Neural progenitor cell (in vitro differentiated cells): ENCODE measurements at regions not wholly inside any gene's neighbourhood (a gene's known extent, or its start where the extent isn't known, plus 50 kb on each side); places are given as distances from the start of the nearest gene placed in this dataset.
A peak's percentile ranks its signal among the peaks of the same experiment; 100 is the strongest.

Experiments used
- DNase-seq: peaks from one replicate; pipeline ENCODE4 v3.0.0-alpha.2; 2016; ENCODE audit warnings: low spot score
- H2AFZ ChIP-seq: fragments of 200-600 bp; sonication (generic); replicated peaks from 2 replicates; pipeline ENCODE4 v1.6.1; 2016; ENCODE audit warnings: antibody characterized with exemption
- H3F3A ChIP-seq: fragments of 200-600 bp; sonication (generic); 2 replicates; pipeline ENCODE4 v1.6.1; 2016; ENCODE audit warnings: antibody characterized with exemption, low read depth
- H3K27ac ChIP-seq: fragments of 200-600 bp; sonication (generic); 2 replicates; pipeline ENCODE4 v1.5.1; 2016; ENCODE audit warnings: mild to moderate bottlenecking
- H3K27me3 ChIP-seq: fragments of 200-600 bp; sonication (generic); 2 replicates; pipeline ENCODE4 v1.6.1; 2016; ENCODE audit warnings: mild to moderate bottlenecking, moderate library complexity
- H3K36me3 ChIP-seq: fragments of 200-600 bp; sonication (generic); 2 replicates; pipeline ENCODE4 v1.5.1; 2016
- H3K4me1 ChIP-seq: fragments of 200-600 bp; sonication (generic); 2 replicates; pipeline ENCODE4 v1.6.1; 2016; ENCODE audit warnings: mixed run types
- H3K4me2 ChIP-seq: fragments of 200-600 bp; sonication (generic); 2 replicates; pipeline ENCODE4 v1.6.1; 2016
- H3K4me3 ChIP-seq: fragments of 200-600 bp; sonication (generic); 2 replicates; pipeline ENCODE4 v1.5.1; 2016
- H3K79me2 ChIP-seq: fragments of 200-600 bp; sonication (generic); 2 replicates; pipeline ENCODE4 v1.6.1; 2016; ENCODE audit warnings: low read depth
- H3K9ac ChIP-seq: fragments of 200-600 bp; sonication (generic); 2 replicates; pipeline ENCODE4 v1.6.1; 2016
- H3K9me3 ChIP-seq: fragments of 200-600 bp; sonication (generic); 2 replicates; pipeline ENCODE4 v1.5.1; 2016; ENCODE audit warnings: low read depth
- H4K20me1 ChIP-seq: fragments of 200-600 bp; sonication (generic); 2 replicates; pipeline ENCODE4 v1.6.1; 2016; ENCODE audit warnings: low read depth
- H3K27ac Mint-ChIP-seq: 3 replicates; pipeline ENCODE4 v1.8.0; 2021; ENCODE audit warnings: mixed read lengths
- H3K27me3 Mint-ChIP-seq: 2 replicates; pipeline ENCODE4 v1.8.0; 2022; ENCODE audit warnings: low read depth, mild to moderate bottlenecking, inconsistent platforms, moderate library complexity, mixed read lengths; ENCODE audit not compliant: insufficient read depth
- H3K36me3 Mint-ChIP-seq: 3 replicates; pipeline ENCODE4 v1.8.0; 2021; ENCODE audit warnings: mixed read lengths
- H3K4me1 Mint-ChIP-seq: 3 replicates; pipeline ENCODE4 v1.8.0; 2021; ENCODE audit warnings: mixed read lengths
- H3K4me3 Mint-ChIP-seq: 3 replicates; pipeline ENCODE4 v1.8.0; 2021; ENCODE audit warnings: mild to moderate bottlenecking, moderate library complexity, mixed read lengths
- H3K9me3 Mint-ChIP-seq: 3 replicates; pipeline ENCODE4 v1.8.0; 2020; ENCODE audit warnings: mixed read lengths
- EZH2 ChIP-seq: fragments of 200-600 bp; sonication (generic); IDR thresholded peaks from 2 replicates; pipeline ENCODE4 v1.6.1; 2017; ENCODE audit warnings: antibody characterized with exemption, mild to moderate bottlenecking, moderate library complexity
- EZH2phosphoT487 ChIP-seq: fragments of 200-600 bp; sonication (generic); IDR thresholded peaks from 2 replicates; pipeline ENCODE4 v1.6.1; 2017; ENCODE audit warnings: antibody characterized with exemption
- TF ChIP-seq, protein P1 (sequence below): fragments of 200-600 bp; sonication (generic); IDR thresholded peaks from 2 replicates; pipeline ENCODE4 v1.5.1; 2017; ENCODE audit warnings: antibody characterized with exemption, mild to moderate bottlenecking

DNA sequence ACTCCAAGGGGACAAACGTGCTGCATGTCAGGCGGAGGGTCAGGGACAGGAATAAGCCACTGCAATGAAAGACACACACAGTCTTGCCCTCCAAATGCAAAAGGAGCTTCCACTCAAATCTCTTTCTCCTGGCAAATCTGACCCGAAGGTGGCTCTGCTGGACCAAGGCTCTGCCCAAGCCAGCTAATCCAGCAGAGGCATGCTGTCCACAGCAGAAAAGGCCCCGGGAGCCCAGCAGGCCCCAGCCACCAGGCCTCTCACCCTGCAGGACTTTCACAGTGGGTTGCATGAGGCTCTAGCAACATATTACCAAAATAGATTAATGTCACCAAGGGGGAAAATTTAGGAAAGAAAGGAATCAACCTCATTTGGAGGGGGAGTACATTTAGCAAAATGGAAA, 628.6 kb downstream of the BCOR start:
- DNase-seq: no peak
- H3K27ac ChIP-seq: no peak overlapping the region
- TF ChIP-seq EZH2 (no peak), EZH2phosphoT487 (no peak)
- TF ChIP-seq, protein P1, sequence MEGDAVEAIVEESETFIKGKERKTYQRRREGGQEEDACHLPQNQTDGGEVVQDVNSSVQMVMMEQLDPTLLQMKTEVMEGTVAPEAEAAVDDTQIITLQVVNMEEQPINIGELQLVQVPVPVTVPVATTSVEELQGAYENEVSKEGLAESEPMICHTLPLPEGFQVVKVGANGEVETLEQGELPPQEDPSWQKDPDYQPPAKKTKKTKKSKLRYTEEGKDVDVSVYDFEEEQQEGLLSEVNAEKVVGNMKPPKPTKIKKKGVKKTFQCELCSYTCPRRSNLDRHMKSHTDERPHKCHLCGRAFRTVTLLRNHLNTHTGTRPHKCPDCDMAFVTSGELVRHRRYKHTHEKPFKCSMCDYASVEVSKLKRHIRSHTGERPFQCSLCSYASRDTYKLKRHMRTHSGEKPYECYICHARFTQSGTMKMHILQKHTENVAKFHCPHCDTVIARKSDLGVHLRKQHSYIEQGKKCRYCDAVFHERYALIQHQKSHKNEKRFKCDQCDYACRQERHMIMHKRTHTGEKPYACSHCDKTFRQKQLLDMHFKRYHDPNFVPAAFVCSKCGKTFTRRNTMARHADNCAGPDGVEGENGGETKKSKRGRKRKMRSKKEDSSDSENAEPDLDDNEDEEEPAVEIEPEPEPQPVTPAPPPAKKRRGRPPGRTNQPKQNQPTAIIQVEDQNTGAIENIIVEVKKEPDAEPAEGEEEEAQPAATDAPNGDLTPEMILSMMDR: no peak
- no peak overlapping the region for H3K4me3 ChIP-seq
- Mint-ChIP-seq H3K27me3 (peaks cover 10% of the 10 kb centered on the region), H3K4me3 (no peak overlapping the region), H3K9me3 (no peaks in the 10 kb centered on the region), H3K27ac (no peak overlapping the region), H3K4me1 (peaks cover 18% of the 10 kb centered on the region), H3K36me3 (no peaks in the 10 kb centered on the region)
- H3K4me1 ChIP-seq: peaks cover 19% of the 10 kb centered on the region
- no peaks in the 10 kb centered on the region for H3K9me3 ChIP-seq
- H4K20me1 ChIP-seq: no peaks in the 10 kb centered on the region
- H3K36me3 ChIP-seq: no peaks in the 10 kb centered on the region
- no peak overlapping the region for H3K4me2 ChIP-seq
- no peaks in the 10 kb centered on the region for H3F3A ChIP-seq
- peak overlapping the region; percentile 65 for H2AFZ ChIP-seq
- no peak overlapping the region for H3K9ac ChIP-seq
- H3K27me3 ChIP-seq: no peaks in the 10 kb centered on the region
- H3K79me2 ChIP-seq: no peaks in the 10 kb centered on the region

DNA sequence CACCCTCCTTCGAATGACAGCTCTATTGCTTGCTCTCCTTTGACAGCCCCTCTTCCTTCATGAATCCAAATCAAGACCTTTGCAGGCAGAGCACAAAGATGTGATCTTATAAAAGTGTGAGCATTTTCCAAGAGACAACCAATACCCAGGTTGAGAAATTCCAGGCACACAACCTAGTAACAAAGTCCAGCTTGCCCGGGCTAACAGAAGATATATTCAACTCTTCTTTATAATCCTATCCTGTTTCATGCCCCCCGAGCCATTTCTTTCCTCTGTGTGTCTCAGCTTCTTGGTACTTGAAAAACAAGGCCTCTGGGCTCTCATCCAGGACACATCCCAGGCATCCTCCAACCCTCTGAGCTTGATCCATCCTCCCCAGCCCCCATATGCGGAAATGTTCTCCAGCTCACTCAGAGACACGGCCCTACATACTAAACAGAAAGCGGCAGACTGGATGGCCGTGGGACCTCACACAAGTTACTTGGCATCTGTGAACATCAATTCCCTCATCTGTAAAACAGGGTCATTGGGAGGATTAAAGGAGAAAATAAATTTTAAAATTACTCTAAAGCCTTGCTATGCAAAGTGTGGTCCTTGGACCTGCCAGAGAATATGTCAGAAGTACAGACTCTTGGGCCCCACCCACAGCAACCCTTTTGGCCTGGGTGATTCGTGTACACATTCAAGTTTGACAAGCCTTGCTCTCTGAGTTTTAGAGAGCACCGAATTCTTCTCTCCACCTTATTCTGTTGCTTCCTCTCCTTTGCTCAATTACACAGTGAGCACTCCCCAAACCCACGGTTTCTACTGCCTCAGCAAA, 627.0 kb downstream of the BCOR start:
- Histone ChIP-seq H2AFZ (no peak overlapping the region), H3F3A (peaks cover 14% of the 10 kb centered on the region), H3K4me3 (no peak overlapping the region), H3K4me1 (peaks cover 35% of the 10 kb centered on the region), H3K27ac (no peak overlapping the region), H4K20me1 (no peaks in the 10 kb centered on the region), H3K36me3 (no peaks in the 10 kb centered on the region), H3K4me2 (no peak overlapping the region), H3K9ac (no peak overlapping the region), H3K79me2 (no peaks in the 10 kb centered on the region), H3K27me3 (no peaks in the 10 kb centered on the region), H3K9me3 (no peaks in the 10 kb centered on the region)
- H3K4me1 Mint-ChIP-seq: peaks cover 31% of the 10 kb centered on the region
- H3K27me3 Mint-ChIP-seq: peaks cover 12% of the 10 kb centered on the region
- H3K27ac Mint-ChIP-seq: no peak overlapping the region
- TF ChIP-seq, protein P1: no peak
- TF ChIP-seq EZH2 (no peak), EZH2phosphoT487 (no peak)
- no peak for DNase-seq
- H3K4me3 Mint-ChIP-seq: no peak overlapping the region
- no peaks in the 10 kb centered on the region for H3K9me3 Mint-ChIP-seq
- no peaks in the 10 kb centered on the region for H3K36me3 Mint-ChIP-seq

DNA sequence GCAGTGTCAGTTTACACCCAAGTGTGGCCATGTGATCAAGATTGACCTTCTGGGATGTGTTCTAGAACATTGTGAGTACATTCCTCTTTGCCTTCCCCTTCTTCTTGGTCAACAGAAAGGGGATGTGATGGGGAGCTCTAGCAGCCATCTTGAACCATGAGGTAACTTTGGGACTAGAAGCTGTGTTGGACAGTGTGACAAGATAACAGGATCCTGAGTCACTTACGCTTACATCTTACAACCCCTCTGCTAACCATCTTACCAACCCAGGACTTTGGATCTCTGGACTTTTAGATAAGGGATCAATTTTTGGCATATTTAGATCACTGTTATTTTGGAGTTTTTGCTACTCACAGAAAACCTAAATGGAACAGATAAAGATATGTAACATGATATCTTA, 625.6 kb downstream of the BCOR start:
- Histone ChIP-seq H3K79me2 (no peaks in the 10 kb centered on the region), H3F3A (peaks cover 27% of the 10 kb centered on the region), H3K4me1 (peaks cover 49% of the 10 kb centered on the region), H3K36me3 (no peaks in the 10 kb centered on the region), H3K4me2 (no peak overlapping the region), H4K20me1 (no peaks in the 10 kb centered on the region), H3K27ac (no peak overlapping the region), H3K9ac (no peak overlapping the region), H3K9me3 (no peaks in the 10 kb centered on the region), H3K27me3 (no peaks in the 10 kb centered on the region), H3K4me3 (no peak overlapping the region), H2AFZ (no peak overlapping the region)
- H3K4me3 Mint-ChIP-seq: no peak overlapping the region
- DNase-seq: no peak
- H3K9me3 Mint-ChIP-seq: peaks cover 3% of the 10 kb centered on the region
- H3K27me3 Mint-ChIP-seq: peaks cover 10% of the 10 kb centered on the region
- no peaks in the 10 kb centered on the region for H3K36me3 Mint-ChIP-seq
- TF ChIP-seq, protein P1: no peak
- TF ChIP-seq EZH2phosphoT487 (no peak), EZH2 (no peak)
- H3K4me1 Mint-ChIP-seq: peaks cover 43% of the 10 kb centered on the region
- H3K27ac Mint-ChIP-seq: no peak overlapping the region
